ENCODE measurements at regions not wholly inside any gene's neighbourhood (a gene's known extent, or its start where the extent isn't known, plus 50 kb on each side); places are given as distances from the start of the nearest gene placed in this dataset.

- no peak overlapping the region for H3K4me3 Mint-ChIP-seq
- no peak for ATAC-seq
- intact Hi-C loops (cut with DNase I, micrococcal nuclease), result no loop called here
These were observed 64.7 kb upstream of the GCFC2 start for GRCh38 chr2:75775311-75775823.

DNA sequence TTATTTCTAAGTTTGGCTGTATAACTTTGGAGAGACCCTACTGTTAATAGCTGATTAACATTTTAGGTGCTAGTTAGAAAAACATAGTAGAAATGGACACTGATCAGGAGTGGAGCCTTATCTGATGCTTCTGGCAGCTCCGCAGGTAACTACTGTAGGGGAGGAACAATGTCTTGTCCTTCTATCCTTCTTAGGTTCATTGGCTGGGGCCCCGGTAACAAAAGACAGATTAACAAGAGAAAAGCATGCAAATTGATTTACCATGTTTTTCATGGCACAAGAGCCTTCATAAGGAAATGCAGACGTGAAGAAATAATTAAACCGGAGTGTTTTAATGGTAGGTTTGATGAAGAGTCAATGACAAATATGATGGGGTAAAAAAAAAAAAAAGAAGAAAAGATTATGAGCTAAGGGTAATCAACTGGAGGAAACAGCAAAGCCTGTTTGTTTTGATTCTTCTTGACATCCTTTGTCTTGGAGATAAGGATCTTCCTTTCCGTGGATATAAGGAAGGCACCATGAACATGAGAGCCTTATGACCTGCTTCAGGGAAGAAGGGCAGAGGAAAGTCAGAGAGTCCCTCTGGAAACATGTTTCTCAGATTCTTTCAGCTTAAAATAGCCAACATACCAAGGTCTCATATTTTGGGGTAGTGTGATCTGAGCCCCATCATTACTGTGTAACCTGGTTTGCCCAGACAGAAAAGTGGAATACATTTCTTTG is 62.4 kb upstream of the GCFC2 start:
- ATAC-seq (no peak), DNase-seq (no peak)
- ChIA-PET POLR2A (no interaction called here), CTCF (no interaction called here)
- H3K27me3 Mint-ChIP-seq, result peaks cover 19% of the 10 kb centered on the region
- intact Hi-C loops (cut with DNase I, micrococcal nuclease), result no loop called here
- no peak overlapping the region for H3K27ac Mint-ChIP-seq
- H3K4me3 Mint-ChIP-seq, result no peak overlapping the region
- H3K4me1 Mint-ChIP-seq, result no peaks in the 10 kb centered on the region
- H3K9me3 Mint-ChIP-seq (ENCODE audit: low read depth), result no peaks in the 10 kb centered on the region
- no peaks in the 10 kb centered on the region for H3K36me3 Mint-ChIP-seq (ENCODE audit: low read depth)

More at GRCh38 chr2:75775311-75775823, 64.7 kb upstream of the GCFC2 start:
- POLR2A ChIA-PET, result no interaction called here
- H3K36me3 Mint-ChIP-seq (ENCODE audit: low read depth), result no peaks in the 10 kb centered on the region
- H3K4me1 Mint-ChIP-seq, result no peaks in the 10 kb centered on the region
- no peaks in the 10 kb centered on the region for H3K9me3 Mint-ChIP-seq (ENCODE audit: low read depth)
- H3K27ac Mint-ChIP-seq, result no peak overlapping the region
- DNase-seq, result no peak
- peaks cover 16% of the 10 kb centered on the region for H3K27me3 Mint-ChIP-seq
- CTCF ChIA-PET, result interaction anchor here (0.6 kb wide), 1 partner anchor 220 kb away, joined by 3 read pairs; no protein-coding TSS in a partner anchor

GRCh38 chr2:75765798-75766197 is 55.1 kb upstream of the GCFC2 start:
- POLR2A ChIA-PET, result no interaction called here
- CTCF ChIA-PET, result no interaction called here
- Mint-ChIP-seq H3K27me3 (peaks cover 29% of the 10 kb centered on the region), H3K36me3 (ENCODE audit: low read depth) (no peaks in the 10 kb centered on the region), H3K9me3 (ENCODE audit: low read depth) (no peaks in the 10 kb centered on the region), H3K27ac (no peak overlapping the region), H3K4me1 (no peaks in the 10 kb centered on the region), H3K4me3 (no peak overlapping the region)
- DNase-seq (no peak), ATAC-seq (no peak)
- intact Hi-C loops (cut with DNase I, micrococcal nuclease), result no loop called here

- DNase-seq (no peak), ATAC-seq (no peak)
- Mint-ChIP-seq H3K4me1 (no peaks in the 10 kb centered on the region), H3K4me3 (no peak overlapping the region), H3K9me3 (ENCODE audit: low read depth) (no peaks in the 10 kb centered on the region), H3K27ac (no peak overlapping the region), H3K27me3 (peaks cover 24% of the 10 kb centered on the region), H3K36me3 (ENCODE audit: low read depth) (no peaks in the 10 kb centered on the region)
- POLR2A ChIA-PET, result no interaction called here
- intact Hi-C loops (cut with DNase I, micrococcal nuclease), result no loop called here
- CTCF ChIA-PET, result no interaction called here
These were observed 53.9 kb upstream of the GCFC2 start for GRCh38 chr2:75764611-75765010.

Data from activated CD4-positive, alpha-beta T cell treated with anti-CD3 and anti-CD28 coated beads for 36 hours (primary cell).